HTR-8/SVneo (cell line): ENCODE measurements at regions not wholly inside any gene's neighbourhood (a gene's known extent, or its start where the extent isn't known, plus 50 kb on each side); places are given as distances from the start of the nearest gene placed in this dataset.

ENCODE experiments used
- DNase-seq: peaks from one replicate; pipeline ENCODE4 v3.0.0; 2011; ENCODE audit warnings: low spot score, mixed read lengths; ENCODE audit not compliant: insufficient read length
- FAIRE-seq: peaks from 2 replicates; lab custom pipeline; 2011; peaks lifted over from hg19 to GRCh38; lab: Jason Lieb, UNC

DNA sequence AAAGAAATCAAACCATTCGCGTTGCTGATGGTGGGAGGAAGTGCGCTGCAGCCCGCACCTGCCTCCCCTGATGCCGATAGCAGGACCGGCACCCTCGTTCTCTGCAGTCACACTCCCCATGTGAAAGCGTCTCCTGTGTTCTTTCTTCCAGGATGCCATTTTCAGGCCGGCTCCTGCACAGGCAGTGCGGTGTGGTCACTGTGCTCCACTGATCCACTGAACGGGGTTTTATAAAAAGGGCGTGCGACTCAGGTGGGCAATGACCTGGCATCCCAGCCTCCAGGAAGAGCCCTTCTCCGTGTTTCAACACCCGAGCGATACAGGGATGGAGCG is 88.3 kb upstream of the SNTG2 start:
- FAIRE-seq, result no peak
- no peak for DNase-seq

DNA sequence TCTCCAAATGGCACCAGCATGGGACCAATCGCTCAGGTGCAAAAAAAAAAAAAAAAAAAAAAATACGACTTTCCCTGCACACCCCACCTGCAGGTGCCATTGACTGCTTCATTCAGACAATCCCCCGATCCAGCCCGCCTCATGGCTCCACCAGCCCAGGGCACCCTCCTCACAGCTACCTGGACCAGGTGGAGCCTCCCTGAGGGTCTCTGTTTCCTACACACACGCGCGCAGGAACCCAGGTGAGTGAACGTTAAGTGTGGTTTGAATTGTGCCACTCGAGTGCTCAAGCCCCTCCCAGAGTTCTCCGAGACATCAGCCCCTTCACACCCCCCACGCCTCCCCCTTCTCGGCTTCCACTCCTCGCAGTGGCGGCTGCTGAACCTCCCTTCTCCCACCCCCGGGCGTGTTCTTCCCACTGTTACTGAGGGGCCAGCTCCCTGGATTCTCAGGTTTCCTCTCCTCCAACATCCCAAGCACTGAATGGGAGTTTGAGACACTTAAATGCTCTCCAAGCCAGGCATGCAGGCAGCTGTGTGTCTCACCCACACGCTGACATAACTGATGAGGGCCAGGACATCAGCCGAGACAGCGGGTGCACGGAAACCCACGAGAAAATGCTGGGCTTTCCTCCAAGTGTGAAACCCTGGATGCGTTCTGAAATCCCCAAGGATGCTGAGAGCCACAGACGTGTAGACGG is 88.8 kb upstream of the SNTG2 start:
- no peak for FAIRE-seq
- DNase-seq, result no peak

DNA sequence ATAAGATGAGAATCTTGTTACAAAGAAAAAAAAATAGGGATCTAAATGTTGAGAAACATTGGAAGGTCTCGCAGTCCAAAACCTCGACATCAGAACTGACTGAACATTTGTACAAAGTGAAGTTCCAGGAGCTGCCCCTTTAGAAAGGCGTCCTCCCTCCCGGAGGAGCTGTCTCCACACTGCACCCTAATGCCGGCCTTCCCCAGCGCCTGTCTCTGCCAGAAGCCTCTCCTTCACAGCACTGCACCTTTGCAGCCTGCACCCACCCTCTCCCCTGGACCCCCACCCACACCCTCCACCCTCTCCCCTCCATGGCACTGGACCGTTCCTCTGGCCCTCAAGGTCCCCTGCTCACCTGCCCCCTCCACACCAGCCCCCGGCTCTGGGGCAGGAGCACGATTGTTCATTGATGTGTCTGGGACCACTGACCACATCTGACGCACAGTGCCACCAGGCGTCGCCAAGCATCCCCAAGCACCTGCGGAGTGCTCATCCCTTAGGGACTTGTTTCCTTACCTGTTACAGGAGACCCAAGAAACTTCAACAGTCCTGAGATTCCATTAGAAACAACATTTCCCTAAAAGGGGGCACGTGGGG is 90.3 kb upstream of the SNTG2 start:
- DNase-seq (no peak), FAIRE-seq (no peak)

DNA sequence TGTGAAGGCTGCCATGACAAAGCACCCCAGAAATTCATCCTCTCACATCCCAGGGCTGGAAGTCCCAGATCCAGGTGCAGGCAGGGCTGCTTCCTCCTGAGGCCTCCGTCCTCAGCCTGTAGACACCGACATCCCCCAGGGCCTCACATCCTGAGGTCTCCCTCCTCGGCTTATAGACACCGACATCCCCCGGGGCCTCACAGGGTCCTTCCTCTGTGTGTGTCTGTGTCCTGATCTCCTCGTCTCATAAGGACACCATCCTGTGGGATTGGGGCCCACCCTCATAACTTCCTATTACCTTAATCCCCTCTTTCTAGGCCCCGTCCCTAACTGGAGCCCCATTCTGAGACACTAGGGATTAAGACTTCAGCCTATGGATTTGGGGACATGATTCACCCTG is 92.0 kb upstream of the SNTG2 start:
- FAIRE-seq, result no peak
- DNase-seq, result no peak

DNA sequence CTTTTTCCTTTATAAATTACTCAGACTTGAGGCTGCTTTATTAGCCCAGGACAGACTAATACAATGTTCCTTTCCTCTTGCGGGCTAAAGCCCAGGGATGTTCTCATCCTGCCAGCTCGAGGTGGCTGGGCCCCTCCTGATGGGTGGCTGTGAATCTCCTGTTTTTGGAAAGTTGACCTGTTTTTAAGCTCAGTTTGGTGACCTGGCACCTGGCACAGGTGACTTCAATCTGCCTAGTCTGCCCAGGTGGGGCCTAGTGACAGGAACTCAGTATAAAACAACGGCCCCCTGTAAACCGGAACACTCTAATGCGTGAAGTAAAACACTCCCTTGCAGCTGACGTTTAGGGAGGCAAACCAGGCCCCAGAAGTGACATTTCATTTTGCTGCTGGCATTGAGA is 92.7 kb upstream of the SNTG2 start:
- no peak for DNase-seq
- no peak for FAIRE-seq

DNA sequence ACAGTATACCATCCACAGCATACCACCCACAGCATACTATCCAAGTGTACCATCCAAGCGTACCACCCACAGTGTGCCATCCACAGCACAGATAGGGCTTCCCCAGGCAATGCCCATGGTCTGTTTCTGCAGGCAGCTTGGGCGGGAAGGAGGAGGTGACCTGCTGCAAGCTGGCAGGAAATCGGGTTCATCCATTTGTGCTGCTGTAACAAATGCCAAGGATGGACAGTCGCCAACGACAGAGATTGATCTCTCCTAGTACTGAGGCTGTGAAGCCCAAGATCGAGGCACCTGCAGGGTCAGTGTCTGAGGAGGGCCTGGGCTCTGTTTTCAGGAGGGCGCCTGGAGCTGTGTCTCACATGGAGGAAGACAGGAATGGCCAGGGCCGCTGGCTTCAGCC is 93.6 kb upstream of the SNTG2 start:
- DNase-seq (no peak), FAIRE-seq (no peak)

DNA sequence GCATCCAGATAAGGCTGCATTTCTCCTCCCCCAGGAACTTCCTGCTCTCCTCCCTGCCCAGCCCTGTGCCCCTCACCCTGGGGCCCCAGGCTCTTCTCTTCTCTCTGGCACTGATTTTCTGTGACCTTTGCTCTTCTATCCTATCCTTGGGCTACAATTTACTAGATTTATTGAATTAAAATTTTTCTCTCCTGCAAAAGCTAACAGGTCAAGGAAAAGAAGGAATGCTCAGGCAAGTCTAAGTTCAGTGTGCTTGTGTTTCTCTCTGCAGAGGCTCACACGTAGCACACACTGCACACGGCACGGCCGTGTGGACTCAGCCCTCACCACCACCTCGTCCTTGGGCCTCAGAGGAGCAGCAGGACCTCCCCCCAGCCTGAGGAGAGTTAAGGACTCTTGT is 94.2 kb upstream of the SNTG2 start:
- peak; percentile 16 for FAIRE-seq
- DNase-seq, result no peak

DNA sequence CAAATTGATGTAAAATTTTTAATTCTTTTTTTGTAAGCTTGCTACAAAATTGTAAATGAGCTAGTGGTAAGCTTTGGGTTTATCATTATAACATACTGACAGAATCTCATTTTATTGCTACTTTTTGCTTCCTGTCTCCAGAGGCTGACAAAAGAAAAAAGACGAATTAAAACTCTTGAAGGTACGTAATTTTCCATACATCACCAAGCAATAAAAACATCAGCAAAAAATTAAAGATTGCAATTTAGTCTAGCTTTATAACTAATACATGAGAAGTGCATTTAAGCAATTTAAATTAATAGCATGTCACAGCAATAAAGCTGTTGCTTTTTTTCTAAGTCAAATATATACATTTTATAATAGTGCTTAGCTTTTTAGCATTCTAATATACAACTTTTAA is 94.6 kb upstream of the SNTG2 start:
- FAIRE-seq, result no peak

DNA sequence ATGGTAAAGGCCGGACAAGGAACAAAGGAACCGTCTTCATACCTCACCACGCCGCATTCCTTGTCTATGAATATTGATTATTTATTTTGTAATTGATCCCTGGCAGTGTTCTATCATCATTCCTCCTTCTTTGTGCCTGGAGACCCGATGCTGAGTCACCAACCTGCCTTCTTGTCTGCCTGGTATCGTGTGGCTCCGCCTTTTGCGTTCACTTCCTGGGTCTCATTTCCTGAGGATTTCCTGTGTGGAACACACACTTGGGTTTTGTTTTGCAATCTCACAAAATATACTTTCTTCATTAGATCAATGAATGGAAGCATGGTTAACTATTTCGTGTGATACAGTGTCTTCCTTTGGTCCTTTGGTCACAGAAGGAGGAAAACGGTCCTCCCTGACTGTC is 95.5 kb upstream of the SNTG2 start:
- DNase-seq (no peak), FAIRE-seq (no peak)

More for the DNA sequence above, 94.6 kb upstream of the SNTG2 start:
- no peak for DNase-seq

DNA sequence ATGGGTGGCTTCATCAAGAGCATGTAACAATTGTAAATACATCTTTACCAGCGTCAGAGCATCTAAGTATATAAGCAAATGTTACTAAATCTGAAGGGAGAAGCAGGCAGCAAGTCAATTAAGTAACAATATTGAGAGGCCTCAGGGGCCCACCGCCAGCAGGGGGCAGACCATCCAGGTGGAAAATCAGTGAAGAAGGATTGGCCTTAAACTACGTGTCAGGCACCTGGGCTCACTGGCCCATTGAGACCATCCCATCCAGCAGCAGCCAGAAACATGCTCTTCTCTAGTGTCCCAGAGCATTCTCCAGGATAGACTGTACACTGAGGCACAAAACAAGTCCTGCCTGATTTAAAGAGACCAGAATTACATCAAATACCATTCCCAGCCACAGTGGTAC is 96.2 kb upstream of the SNTG2 start:
- DNase-seq, result no peak
- FAIRE-seq, result no peak

DNA sequence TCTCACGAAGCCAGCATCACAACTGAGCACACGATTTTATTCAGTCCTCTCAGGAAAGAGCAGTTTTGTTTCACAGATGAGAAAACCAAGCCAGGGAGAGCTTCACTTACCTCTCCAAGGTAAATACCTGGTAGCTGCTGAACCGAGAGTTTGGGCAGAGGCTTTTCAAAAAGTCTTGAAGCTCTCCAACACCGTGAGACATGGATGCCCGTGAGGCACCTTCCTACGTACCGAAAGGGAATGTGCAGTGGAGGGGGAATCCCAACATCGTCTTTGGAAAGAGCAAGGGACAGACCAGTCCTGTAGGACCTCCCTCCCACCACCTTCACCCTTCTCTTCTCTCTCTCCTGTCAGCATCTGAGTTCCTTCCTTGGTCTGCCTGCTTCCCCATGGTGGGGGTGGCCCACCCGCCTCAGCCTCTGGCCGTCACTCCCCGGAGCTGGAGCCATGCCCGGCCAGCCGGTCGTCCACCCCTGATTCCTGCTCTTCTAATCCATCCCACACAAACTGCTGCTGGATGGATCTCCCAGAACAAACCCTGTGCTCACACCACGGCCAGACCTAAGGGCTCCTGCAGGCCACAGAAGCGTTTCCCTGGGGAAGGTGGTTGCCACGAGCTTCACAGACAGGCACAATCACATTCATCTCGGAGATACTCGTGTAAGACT is 97.3 kb upstream of the SNTG2 start:
- no peak for FAIRE-seq
- DNase-seq, result no peak

DNA sequence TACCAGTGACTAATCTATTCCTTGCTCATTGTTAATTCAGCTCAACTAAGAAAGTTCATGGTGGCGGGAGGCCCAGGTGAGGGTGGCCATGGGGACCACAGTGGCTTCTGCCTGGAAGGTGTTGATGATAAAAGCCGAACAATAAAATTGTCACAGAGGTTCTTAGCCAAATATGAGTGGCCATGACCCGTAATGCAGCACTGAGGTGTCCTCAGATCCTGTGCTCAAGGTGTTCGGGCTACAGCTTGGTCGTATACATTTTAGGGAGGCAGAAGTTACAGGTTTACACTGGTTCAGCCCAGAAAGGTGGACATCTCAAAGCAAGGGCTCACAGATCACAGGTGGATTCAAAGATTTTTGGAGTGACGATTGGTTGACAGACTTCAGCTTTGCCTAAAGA is 98.5 kb upstream of the SNTG2 start:
- FAIRE-seq (no peak), DNase-seq (no peak)

DNA sequence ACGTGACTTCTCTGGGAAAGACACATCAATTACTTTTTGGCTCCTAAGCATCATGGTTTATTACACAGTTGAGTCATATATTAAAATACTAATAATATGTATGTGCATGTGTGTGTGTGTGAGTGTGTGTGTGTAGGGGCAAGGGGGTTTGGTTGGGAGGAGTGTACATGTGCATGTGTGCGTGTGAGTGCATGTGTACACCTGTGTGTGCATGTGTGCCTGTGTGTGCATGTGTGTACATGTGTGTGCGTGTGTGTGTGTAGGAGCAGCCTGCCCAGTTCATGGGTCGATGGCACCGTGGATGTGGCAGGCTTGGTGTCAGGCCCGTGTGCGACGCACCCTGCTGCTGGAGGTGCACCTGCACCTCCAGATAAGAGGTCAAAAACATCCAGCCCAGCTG is 99.0 kb upstream of the SNTG2 start:
- peak; percentile 88 for FAIRE-seq
- no peak for DNase-seq

DNA sequence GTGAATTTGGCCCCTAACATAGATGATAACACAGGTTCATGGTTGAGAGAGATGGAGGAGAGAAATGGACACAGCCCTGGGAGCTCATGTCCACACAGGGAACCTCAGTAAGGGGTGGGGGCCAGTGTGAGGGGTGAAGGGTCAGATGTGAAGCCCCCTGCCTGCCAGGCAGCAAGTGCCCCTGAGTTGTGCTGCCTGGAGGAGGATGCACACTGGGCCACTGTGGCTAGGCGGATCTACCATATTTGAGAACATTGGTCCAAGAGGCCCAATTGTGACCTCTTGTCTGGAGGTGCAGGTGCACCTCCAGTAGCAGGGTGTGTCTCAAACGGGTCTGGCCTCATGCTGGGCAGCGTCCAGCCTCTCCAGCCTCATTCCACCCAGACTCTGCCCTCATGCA is 99.6 kb upstream of the SNTG2 start:
- no peak for DNase-seq
- FAIRE-seq, result no peak

DNA sequence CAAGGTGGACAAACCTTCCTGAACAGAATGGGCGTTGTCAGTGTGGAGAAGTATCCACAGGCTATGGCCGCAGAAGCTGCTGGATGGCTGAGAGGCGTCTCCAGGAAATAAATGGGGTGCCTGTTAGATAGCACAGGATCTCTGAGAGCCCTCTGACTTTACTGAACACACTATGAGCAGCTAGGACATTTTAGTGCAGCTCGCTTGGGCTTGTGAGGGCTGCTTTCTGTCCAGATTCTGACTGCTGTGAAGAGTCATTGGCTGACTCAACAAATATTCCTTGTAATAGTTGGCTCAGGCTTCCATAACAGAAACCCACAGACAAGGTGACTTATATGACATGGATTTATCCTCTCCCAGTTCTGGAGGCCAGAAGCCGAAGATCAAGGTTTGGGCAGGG is 100.2 kb upstream of the SNTG2 start:
- no peak for FAIRE-seq
- no peak for DNase-seq

DNA sequence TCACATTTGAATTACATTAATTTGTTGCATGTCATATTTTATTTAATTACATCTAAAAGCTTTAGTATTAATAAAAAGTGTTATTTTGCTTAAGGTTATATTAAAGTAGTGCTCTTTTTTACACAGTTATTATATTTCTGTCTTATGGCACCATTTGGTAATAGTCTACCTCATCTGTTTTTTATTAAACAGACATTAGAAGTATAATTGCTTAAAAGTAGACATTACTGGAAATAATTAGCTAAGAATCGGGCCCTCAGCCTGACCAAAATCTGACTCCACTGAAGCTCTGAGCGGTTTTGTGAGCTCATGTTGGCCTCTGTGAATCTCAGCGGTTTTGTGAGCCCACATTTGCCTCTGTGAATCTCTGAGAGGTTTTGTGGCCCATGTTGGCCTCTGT is 102.5 kb upstream of the SNTG2 start:
- DNase-seq, result no peak
- no peak for FAIRE-seq

DNA sequence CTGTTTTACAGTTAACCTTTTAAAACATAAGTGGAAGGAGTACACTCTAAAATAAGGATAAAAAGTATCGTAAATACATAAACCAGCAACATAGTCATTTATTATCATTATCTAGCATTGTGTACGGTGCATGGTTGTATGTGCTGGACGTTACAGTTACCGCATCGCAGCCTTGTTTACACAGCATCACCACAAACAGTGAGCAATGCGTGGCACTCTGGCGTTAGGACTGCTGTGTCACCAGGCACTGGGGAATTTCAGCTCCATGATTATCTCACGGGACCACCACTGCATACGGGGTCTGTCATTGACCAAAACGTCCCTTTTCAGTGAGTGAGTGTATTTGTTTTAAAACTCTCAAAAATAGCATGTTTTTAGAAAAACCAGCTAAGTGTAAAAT is 103.0 kb upstream of the SNTG2 start:
- DNase-seq (no peak), FAIRE-seq (peak; percentile 23)

DNA sequence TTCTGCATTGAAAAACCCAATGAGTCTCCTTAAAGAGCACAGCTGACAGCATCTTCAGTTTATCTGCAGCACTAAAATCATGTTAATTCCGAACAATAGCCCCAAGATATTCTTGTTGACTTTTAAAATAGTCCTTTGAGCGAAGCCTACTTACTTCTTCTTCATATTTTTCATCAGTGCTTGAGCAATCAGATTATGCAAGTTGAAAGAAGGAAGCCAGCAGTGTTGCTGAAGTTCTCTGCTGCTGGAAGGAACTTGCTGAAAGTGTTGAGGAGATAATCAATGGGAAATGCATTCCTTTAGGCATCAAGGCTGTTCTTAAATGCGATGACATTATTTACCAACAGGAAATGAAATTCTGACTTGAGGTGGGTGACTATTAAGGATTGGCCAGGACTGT is 105.9 kb upstream of the SNTG2 start:
- FAIRE-seq (peak; percentile 66), DNase-seq (no peak)

DNA sequence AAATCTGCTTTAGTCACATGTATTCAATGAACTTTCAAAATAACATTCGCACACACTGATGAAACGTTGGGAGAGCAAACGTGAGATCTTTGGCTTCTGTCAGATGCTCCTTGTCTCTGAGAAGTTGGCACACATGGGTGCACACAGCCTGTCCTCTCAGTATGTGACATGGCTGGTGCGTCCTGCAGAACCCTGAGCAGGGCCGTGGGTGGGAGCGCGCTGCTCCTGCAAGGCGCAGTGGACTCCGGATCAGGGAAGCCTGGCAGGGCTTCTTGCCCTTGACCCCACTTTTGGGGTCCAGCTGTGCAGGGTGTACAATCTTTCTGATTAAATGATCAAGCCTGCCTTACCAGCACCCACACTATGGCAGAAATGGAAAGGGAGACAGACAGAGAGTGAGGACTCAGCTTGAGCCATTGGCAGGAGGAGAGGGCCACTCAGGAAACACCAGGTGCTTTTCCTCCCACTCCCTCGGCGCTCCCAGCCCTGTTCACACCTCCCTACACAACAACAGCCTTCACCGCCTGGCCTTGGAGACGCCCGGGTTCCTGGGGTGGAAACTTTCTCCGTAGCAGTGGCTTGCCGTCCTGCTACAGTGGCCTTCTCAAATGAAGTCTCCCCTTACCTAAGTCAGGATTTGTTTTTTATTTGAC is 108.4 kb upstream of the SNTG2 start:
- no peak for FAIRE-seq
- DNase-seq, result no peak

DNA sequence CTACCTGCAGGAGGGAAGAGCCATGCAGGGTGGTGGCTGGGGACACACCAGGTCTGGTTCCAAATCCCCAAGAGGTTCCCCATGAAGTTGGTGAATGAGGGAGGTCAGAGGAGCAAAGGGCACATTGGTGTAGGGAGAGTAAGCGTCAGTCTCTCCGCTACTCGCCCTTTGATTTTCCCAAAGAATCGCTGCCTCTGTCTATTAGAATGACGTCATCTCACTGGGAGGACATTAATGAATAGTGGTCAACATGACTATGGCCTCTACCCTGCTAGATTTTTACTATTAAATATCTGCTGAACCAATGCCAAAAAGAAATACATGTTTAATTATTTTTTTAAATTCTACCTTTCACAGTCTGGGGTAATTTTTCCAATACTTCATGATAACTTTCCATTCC is 109.6 kb upstream of the SNTG2 start:
- FAIRE-seq, result no peak
- no peak for DNase-seq

DNA sequence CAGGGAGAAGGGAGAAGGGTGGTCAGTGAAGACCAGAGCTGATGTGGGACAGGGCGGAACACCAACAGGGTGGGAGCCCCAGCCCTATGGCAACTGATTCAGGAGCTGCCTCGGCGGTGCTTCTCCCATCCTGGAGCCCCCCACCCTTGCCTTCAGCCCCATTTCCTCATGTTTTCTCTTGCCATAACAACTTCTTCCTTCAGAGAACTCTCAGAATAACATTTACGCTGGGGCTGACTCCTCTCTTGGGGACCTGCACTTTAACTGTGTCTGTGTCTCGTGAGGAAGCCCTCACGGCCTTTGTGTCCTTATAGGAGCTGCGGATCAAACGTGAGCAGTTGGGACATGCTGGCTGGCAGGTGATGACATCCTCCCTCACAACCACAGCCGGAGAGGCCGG is 116.4 kb upstream of the SNTG2 start:
- DNase-seq (no peak), FAIRE-seq (no peak)
